ENCODE measurements at regions not wholly inside any gene's neighbourhood (a gene's known extent, or its start where the extent isn't known, plus 50 kb on each side); places are given as distances from the start of the nearest gene placed in this dataset.

GRCh38 chr12:65684906-65685305 lies 139.4 kb upstream of the HMGA2 start:
- Histone ChIP-seq H3K4me3 (no peak overlapping the region), H4K20me1 (no peaks in the 10 kb centered on the region), H3K27ac (no peak overlapping the region), H3K9ac (no peak overlapping the region), H3K9me3 (no peaks in the 10 kb centered on the region), H3K4me1 (no peaks in the 10 kb centered on the region), H3K27me3 (no peaks in the 10 kb centered on the region), H3K4me2 (no peak overlapping the region), H3K36me3 (no peaks in the 10 kb centered on the region)
- no peak for TF ChIP-seq Cebpa-rat (IDR thresholded peaks at IDR 0.05)

- Histone ChIP-seq H3K4me2 (no peak overlapping the region), H3K27ac (no peak overlapping the region), H3K9ac (no peak overlapping the region), H3K4me1 (no peaks in the 10 kb centered on the region), H3K9me3 (no peaks in the 10 kb centered on the region), H4K20me1 (no peaks in the 10 kb centered on the region), H3K36me3 (no peaks in the 10 kb centered on the region), H3K4me3 (no peak overlapping the region), H3K27me3 (no peaks in the 10 kb centered on the region)
- no peak for TF ChIP-seq Cebpa-rat (IDR thresholded peaks at IDR 0.05)
These were observed 138.8 kb upstream of the HMGA2 start for GRCh38 chr12:65685514-65685913.

- Histone ChIP-seq H3K4me3 (no peak overlapping the region), H3K36me3 (no peaks in the 10 kb centered on the region), H3K27me3 (no peaks in the 10 kb centered on the region), H3K27ac (no peak overlapping the region), H3K9ac (no peak overlapping the region), H3K4me1 (no peaks in the 10 kb centered on the region), H4K20me1 (no peaks in the 10 kb centered on the region), H3K4me2 (no peak overlapping the region), H3K9me3 (no peaks in the 10 kb centered on the region)
- no peak for TF ChIP-seq Cebpa-rat (IDR thresholded peaks at IDR 0.05)
These were observed 134.8 kb upstream of the HMGA2 start for GRCh38 chr12:65689508-65689907.

GRCh38 chr12:65690477-65690876 lies 133.8 kb upstream of the HMGA2 start:
- no peaks in the 10 kb centered on the region for H3K36me3 ChIP-seq

GRCh38 chr12:65694130-65694529 lies 130.2 kb upstream of the HMGA2 start:
- Histone ChIP-seq H3K27ac (no peak overlapping the region), H3K4me3 (no peak overlapping the region), H3K4me1 (no peaks in the 10 kb centered on the region), H3K4me2 (no peak overlapping the region), H3K27me3 (no peaks in the 10 kb centered on the region), H3K9me3 (no peaks in the 10 kb centered on the region), H3K36me3 (no peaks in the 10 kb centered on the region), H4K20me1 (no peaks in the 10 kb centered on the region), H3K9ac (no peak overlapping the region)
- TF ChIP-seq Cebpa-rat (IDR thresholded peaks at IDR 0.05): no peak

More at GRCh38 chr12:65690477-65690876, 133.8 kb upstream of the HMGA2 start:
- H3K4me2 ChIP-seq: no peak overlapping the region
- no peaks in the 10 kb centered on the region for H3K9me3 ChIP-seq
- H3K27me3 ChIP-seq: no peaks in the 10 kb centered on the region
- H3K9ac ChIP-seq: no peak overlapping the region
- H3K4me3 ChIP-seq: no peak overlapping the region
- TF ChIP-seq Cebpa-rat (IDR thresholded peaks at IDR 0.05): no peak
- no peaks in the 10 kb centered on the region for H4K20me1 ChIP-seq
- no peaks in the 10 kb centered on the region for H3K4me1 ChIP-seq
- H3K27ac ChIP-seq: no peak overlapping the region

- no peaks in the 10 kb centered on the region for H3K4me1 ChIP-seq
- no peak overlapping the region for H3K4me2 ChIP-seq
- no peak overlapping the region for H3K9ac ChIP-seq
- TF ChIP-seq Cebpa-rat (IDR thresholded peaks at IDR 0.05): no peak
- no peaks in the 10 kb centered on the region for H3K27me3 ChIP-seq
- no peaks in the 10 kb centered on the region for H4K20me1 ChIP-seq
- no peaks in the 10 kb centered on the region for H3K9me3 ChIP-seq
- no peak overlapping the region for H3K4me3 ChIP-seq
- H3K36me3 ChIP-seq: no peaks in the 10 kb centered on the region
- no peak overlapping the region for H3K27ac ChIP-seq
These were observed 129.0 kb upstream of the HMGA2 start for GRCh38 chr12:65695113-65695865.

- Histone ChIP-seq H3K27me3 (no peaks in the 10 kb centered on the region), H3K4me3 (no peak overlapping the region), H3K27ac (no peak overlapping the region), H3K9me3 (no peaks in the 10 kb centered on the region), H3K9ac (no peak overlapping the region), H3K36me3 (no peaks in the 10 kb centered on the region), H4K20me1 (no peaks in the 10 kb centered on the region), H3K4me2 (no peak overlapping the region), H3K4me1 (no peaks in the 10 kb centered on the region)
- TF ChIP-seq Cebpa-rat (IDR thresholded peaks at IDR 0.05): no peak
These were observed 128.1 kb upstream of the HMGA2 start for GRCh38 chr12:65696227-65696626.

GRCh38 chr12:65699251-65699650 lies 125.0 kb upstream of the HMGA2 start:
- H3K9me3 ChIP-seq: no peaks in the 10 kb centered on the region
- H3K4me1 ChIP-seq: no peaks in the 10 kb centered on the region
- H3K27ac ChIP-seq: no peak overlapping the region
- H3K27me3 ChIP-seq: no peaks in the 10 kb centered on the region
- no peak overlapping the region for H3K9ac ChIP-seq
- no peak for TF ChIP-seq Cebpa-rat (IDR thresholded peaks at IDR 0.05)
- H3K36me3 ChIP-seq: no peaks in the 10 kb centered on the region
- no peaks in the 10 kb centered on the region for H4K20me1 ChIP-seq
- H3K4me2 ChIP-seq: no peak overlapping the region
- no peak overlapping the region for H3K4me3 ChIP-seq

- Histone ChIP-seq H3K9me3 (peaks cover 21% of the 10 kb centered on the region), H3K4me1 (no peaks in the 10 kb centered on the region), H3K27me3 (no peaks in the 10 kb centered on the region), H3K27ac (no peak overlapping the region), H3K9ac (no peak overlapping the region), H3K4me2 (no peak overlapping the region), H4K20me1 (no peaks in the 10 kb centered on the region), H3K36me3 (no peaks in the 10 kb centered on the region), H3K4me3 (no peak overlapping the region)
- no peak for TF ChIP-seq Cebpa-rat (IDR thresholded peaks at IDR 0.05)
These were observed 121.1 kb upstream of the HMGA2 start for GRCh38 chr12:65703176-65703575.

GRCh38 chr12:65705380-65705876 lies 118.9 kb upstream of the HMGA2 start:
- Histone ChIP-seq H3K9ac (no peak overlapping the region), H3K27me3 (no peaks in the 10 kb centered on the region), H3K9me3 (peaks cover 21% of the 10 kb centered on the region), H4K20me1 (no peaks in the 10 kb centered on the region), H3K27ac (no peak overlapping the region), H3K4me3 (no peak overlapping the region), H3K36me3 (no peaks in the 10 kb centered on the region), H3K4me2 (no peak overlapping the region), H3K4me1 (no peaks in the 10 kb centered on the region)
- no peak for TF ChIP-seq Cebpa-rat (IDR thresholded peaks at IDR 0.05)

Measured in BLaER1 (cell line).